ENCODE measurements at regions not wholly inside any gene's neighbourhood (a gene's known extent, or its start where the extent isn't known, plus 50 kb on each side); places are given as distances from the start of the nearest gene placed in this dataset.

DNA sequence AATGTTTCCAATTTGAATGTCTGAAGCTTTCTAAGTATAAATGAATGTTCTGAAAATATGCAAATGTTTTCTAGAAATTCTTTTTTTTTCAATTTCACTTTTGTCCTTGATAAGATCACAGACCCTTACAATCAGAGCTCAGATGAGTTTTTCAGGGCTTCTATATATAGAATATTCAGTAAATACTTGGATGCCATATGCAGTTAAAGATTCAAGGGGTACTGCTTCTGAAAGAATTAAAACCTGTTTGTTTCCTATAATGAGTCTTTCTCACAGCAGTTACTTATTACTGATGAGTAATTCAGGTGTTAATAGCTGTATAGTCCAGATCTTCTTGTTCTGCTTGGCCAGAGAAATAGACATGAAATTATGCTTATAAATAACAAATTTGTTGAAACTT lies 812.6 kb downstream of the ZPLD1 start:
- TF ChIP-seq YY1 (IDR thresholded peaks at IDR 0.05; ENCODE audit: insufficient read depth, insufficient read length) (no peak), ZNF274 (IDR thresholded peaks at IDR 0.05; ENCODE audit: low read depth, low read length) (no peak)
